Esophagus (tissue), 2 donors: ENCODE measurements at regions not wholly inside any gene's neighbourhood (a gene's known extent, or its start where the extent isn't known, plus 50 kb on each side); places are given as distances from the start of the nearest gene placed in this dataset.

Experiments used
- H3K27ac ChIP-seq, 2 donors: one replicate each; pipeline ENCODE4 v1.5.1; 2013; ENCODE audit warnings: low read depth in 2 of 2, mild to moderate bottlenecking in 2 of 2, inconsistent platforms in 1 of 2, low read length in 1 of 2, moderate library complexity in 1 of 2
- H3K27me3 ChIP-seq, 2 donors: one replicate each; pipeline ENCODE4 v1.6.1; 2013; ENCODE audit warnings: low read length in 2 of 2, control low read depth in 1 of 2, mild to moderate bottlenecking in 1 of 2; ENCODE audit not compliant: insufficient read depth in 2 of 2, control insufficient read depth in 1 of 2
- H3K36me3 ChIP-seq, 2 donors: one replicate each; pipeline ENCODE4 v1.6.1; 2013; ENCODE audit warnings: low read length in 1 of 2; ENCODE audit not compliant: control insufficient read depth in 2 of 2, insufficient read depth in 2 of 2
- H3K4me1 ChIP-seq, 2 donors: one replicate each; pipeline ENCODE4 v1.6.1; 2013; ENCODE audit warnings: low read length in 1 of 2; ENCODE audit not compliant: control insufficient read depth in 2 of 2, insufficient read depth in 2 of 2
- H3K4me3 ChIP-seq, 2 donors: one replicate each; pipeline ENCODE4 v1.5.1; 2013; ENCODE audit warnings: low read length in 2 of 2, mild to moderate bottlenecking in 2 of 2, low read depth in 1 of 2, moderate library complexity in 1 of 2
- H3K9me3 ChIP-seq, 2 donors: one replicate each; pipeline ENCODE4 v1.6.1; 2013; ENCODE audit warnings: mild to moderate bottlenecking in 2 of 2, low read depth in 1 of 2, low read length in 1 of 2, moderate library complexity in 1 of 2; ENCODE audit not compliant: control insufficient read depth in 2 of 2, insufficient read depth in 1 of 2
- WGBS, 2 donors: extraction: QIAGEN DNeasy Blood & Tissue Kit; methylation state at CpG; one replicate each; pipeline ENCODE4 v1.1.7; 2013; 5-methylcytosine and 5-hydroxymethylcytosine counted together
- donor health status: healthy with polysubstance abuse.
- donor health status: Bipolar disorder and iron deficiency.

- no peaks in the 10 kb centered on the region for H3K36me3 ChIP-seq
- H3K27me3 ChIP-seq: no peaks in the 10 kb centered on the region
- no peaks in the 10 kb centered on the region for H3K9me3 ChIP-seq
- H3K4me1 ChIP-seq: no peaks in the 10 kb centered on the region
- no peak overlapping the region for H3K27ac ChIP-seq
- H3K4me3 ChIP-seq: no peak overlapping the region
- 89 to 97% methylated on average over 1 of the region's 1 CpG for WGBS, 2 donors
Observed at GRCh38 chrX:39302838-39303237, 501.6 kb downstream of the MID1IP1 start.

- Histone ChIP-seq H3K36me3 (no peaks in the 10 kb centered on the region), H3K4me1 (no peaks in the 10 kb centered on the region), H3K27me3 (no peaks in the 10 kb centered on the region), H3K9me3 (no peaks in the 10 kb centered on the region), H3K27ac (no peak overlapping the region), H3K4me3 (no peak overlapping the region)
- 92 to 100% methylated on average over 1 of the region's 1 CpG for WGBS, 2 donors
Observed at GRCh38 chrX:39304746-39305145, 503.5 kb downstream of the MID1IP1 start.

- no peaks in the 10 kb centered on the region for H3K27me3 ChIP-seq
- H3K36me3 ChIP-seq: no peaks in the 10 kb centered on the region
- WGBS, 2 donors: 82 to 97% methylated on average over 2 of the region's 2 CpGs
- no peaks in the 10 kb centered on the region for H3K9me3 ChIP-seq
- H3K4me3 ChIP-seq: no peak overlapping the region
- no peak overlapping the region for H3K27ac ChIP-seq
- H3K4me1 ChIP-seq: no peaks in the 10 kb centered on the region
Observed at GRCh38 chrX:39307488-39307887, 506.2 kb downstream of the MID1IP1 start.

GRCh38 chrX:39308126-39308525, 506.9 kb downstream of the MID1IP1 start:
- WGBS, 2 donors: 50 to 78% methylated on average over 1 of the region's 1 CpG
- Histone ChIP-seq H3K9me3 (no peaks in the 10 kb centered on the region), H3K36me3 (no peaks in the 10 kb centered on the region), H3K4me3 (no peak overlapping the region), H3K27me3 (peaks cover 0 to under 1% of the 10 kb centered on the region in 2 donors), H3K4me1 (no peaks in the 10 kb centered on the region), H3K27ac (no peak overlapping the region)

- Histone ChIP-seq H3K4me3 (no peak overlapping the region), H3K9me3 (no peaks in the 10 kb centered on the region), H3K27me3 (peaks cover 0 to 6% of the 10 kb centered on the region in 2 donors), H3K36me3 (no peaks in the 10 kb centered on the region), H3K27ac (no peak overlapping the region), H3K4me1 (no peaks in the 10 kb centered on the region)
- 48 to 53% methylated on average over 6 of the region's 6 CpGs for WGBS, 2 donors
Observed at GRCh38 chrX:39309018-39309635, 507.9 kb downstream of the MID1IP1 start.

GRCh38 chrX:39309721-39310152, 508.5 kb downstream of the MID1IP1 start:
- Histone ChIP-seq H3K9me3 (no peaks in the 10 kb centered on the region), H3K4me3 (no peak overlapping the region), H3K4me1 (no peaks in the 10 kb centered on the region), H3K36me3 (no peaks in the 10 kb centered on the region), H3K27me3 (peaks cover 0 to 6% of the 10 kb centered on the region in 2 donors), H3K27ac (no peak overlapping the region)
- WGBS, 2 donors: 40 to 60% methylated on average over 7 of the region's 7 CpGs

GRCh38 chrX:39310891-39311290, 509.6 kb downstream of the MID1IP1 start:
- Histone ChIP-seq H3K36me3 (no peaks in the 10 kb centered on the region), H3K27ac (no peak overlapping the region), H3K27me3 (peaks cover 0 to 6% of the 10 kb centered on the region in 2 donors), H3K4me3 (no peak overlapping the region), H3K4me1 (no peaks in the 10 kb centered on the region), H3K9me3 (peaks cover 0 to 2% of the 10 kb centered on the region in 2 donors)
- 86 to 87% methylated on average over 4 of the region's 4 CpGs for WGBS, 2 donors

- Histone ChIP-seq H3K36me3 (no peaks in the 10 kb centered on the region), H3K4me3 (no peak overlapping the region), H3K27ac (no peak overlapping the region), H3K27me3 (peaks cover 0 to 6% of the 10 kb centered on the region in 2 donors), H3K9me3 (peaks cover 0 to 2% of the 10 kb centered on the region in 2 donors), H3K4me1 (no peaks in the 10 kb centered on the region)
- 52 to 74% methylated on average over 2 of the region's 2 CpGs for WGBS, 2 donors
Observed at GRCh38 chrX:39311646-39312045, 510.4 kb downstream of the MID1IP1 start.

- Histone ChIP-seq H3K36me3 (no peaks in the 10 kb centered on the region), H3K4me1 (no peaks in the 10 kb centered on the region), H3K27ac (no peak overlapping the region), H3K4me3 (no peak overlapping the region), H3K9me3 (peaks cover 0 to 2% of the 10 kb centered on the region in 2 donors), H3K27me3 (peaks cover 0 to 6% of the 10 kb centered on the region in 2 donors)
- whole genome bisulfite sequencing, 2 donors: 85 to 97% methylated on average over 1 of the region's 1 CpG
Observed at GRCh38 chrX:39313146-39313545, 511.9 kb downstream of the MID1IP1 start.
